Activated gamma-delta T cell treated with Interleukin-2 at 50 U/mL for 16 hours (primary cell): ENCODE measurements at regions not wholly inside any gene's neighbourhood (a gene's known extent, or its start where the extent isn't known, plus 50 kb on each side); places are given as distances from the start of the nearest gene placed in this dataset.
A peak's percentile ranks its signal among the peaks of the same experiment; 100 is the strongest.
"Not testable (repeated sequence)": the region's sequence is repeated elsewhere in the genome, so short reads cannot be mapped to it uniquely, and the experiment has no call there.

ENCODE experiments used
- DNase-seq: peaks from one replicate; pipeline ENCODE4 v3.0.0-alpha.2; 2020

- no peak for DNase-seq
Measured at GRCh38 chr4:89491761-89492160, 184.2 kb upstream of the GPRIN3 start.

GRCh38 chr4:89489921-89490431 is 182.4 kb upstream of the GPRIN3 start:
- DNase-seq: not testable (repeated sequence)

GRCh38 chr4:89489338-89489771 is 181.8 kb upstream of the GPRIN3 start:
- DNase-seq: no peak

- no peak for DNase-seq
Measured at GRCh38 chr4:89488736-89489135, 181.1 kb upstream of the GPRIN3 start.

GRCh38 chr4:89486673-89487072 is 179.1 kb upstream of the GPRIN3 start:
- no peak for DNase-seq

GRCh38 chr4:89486042-89486441 is 178.4 kb upstream of the GPRIN3 start:
- no peak for DNase-seq

GRCh38 chr4:89483833-89484232 is 176.2 kb upstream of the GPRIN3 start:
- no peak for DNase-seq

- DNase-seq: no peak
Measured at GRCh38 chr4:89482926-89483595, 175.5 kb upstream of the GPRIN3 start.

- DNase-seq: no peak
Measured at GRCh38 chr4:89482251-89482650, 174.7 kb upstream of the GPRIN3 start.

GRCh38 chr4:89469930-89470375 is 162.4 kb upstream of the GPRIN3 start:
- peak; percentile 8 for DNase-seq

- no peak for DNase-seq
Measured at GRCh38 chr4:89469516-89469915, 161.9 kb upstream of the GPRIN3 start.

GRCh38 chr4:89468602-89469001 is 161.0 kb upstream of the GPRIN3 start:
- DNase-seq: no peak

GRCh38 chr4:89463341-89463740 is 155.7 kb upstream of the GPRIN3 start:
- DNase-seq: no peak

GRCh38 chr4:89447543-89447942 is 139.9 kb upstream of the GPRIN3 start:
- no peak for DNase-seq

GRCh38 chr4:89446193-89446592 is 138.6 kb upstream of the GPRIN3 start:
- no peak for DNase-seq

GRCh38 chr4:89439533-89439932 is 131.9 kb upstream of the GPRIN3 start:
- no peak for DNase-seq

GRCh38 chr4:89438102-89438831 is 130.7 kb upstream of the GPRIN3 start:
- DNase-seq: peak; percentile 33

GRCh38 chr4:89434364-89434988 is 126.9 kb upstream of the GPRIN3 start:
- no peak for DNase-seq

- DNase-seq: no peak
Measured at GRCh38 chr4:89427782-89428181, 120.2 kb upstream of the GPRIN3 start.

- DNase-seq: no peak
Measured at GRCh38 chr4:89425023-89425422, 117.4 kb upstream of the GPRIN3 start.

GRCh38 chr4:89422441-89422990 is 114.9 kb upstream of the GPRIN3 start:
- no peak for DNase-seq

- no peak for DNase-seq
Measured at GRCh38 chr4:89420507-89420906, 112.9 kb upstream of the GPRIN3 start.

GRCh38 chr4:89419111-89419695 is 111.6 kb upstream of the GPRIN3 start:
- DNase-seq: no peak
